HG03558 (cell line): ENCODE measurements at regions not wholly inside any gene's neighbourhood (a gene's known extent, or its start where the extent isn't known, plus 50 kb on each side); places are given as distances from the start of the nearest gene placed in this dataset.
"Not testable (repeated sequence)": the region's sequence is repeated elsewhere in the genome, so short reads cannot be mapped to it uniquely, and the experiment has no call there.

Source experiments
- ATAC-seq: cut with Tn5 transposase; IDR thresholded peaks from one replicate; pipeline ENCODE4 v1.9.1; 2021; ENCODE audit warnings: moderate number of reproducible peaks; ENCODE audit not compliant: unreplicated experiment; ENCODE audit errors: extremely low read depth

DNA sequence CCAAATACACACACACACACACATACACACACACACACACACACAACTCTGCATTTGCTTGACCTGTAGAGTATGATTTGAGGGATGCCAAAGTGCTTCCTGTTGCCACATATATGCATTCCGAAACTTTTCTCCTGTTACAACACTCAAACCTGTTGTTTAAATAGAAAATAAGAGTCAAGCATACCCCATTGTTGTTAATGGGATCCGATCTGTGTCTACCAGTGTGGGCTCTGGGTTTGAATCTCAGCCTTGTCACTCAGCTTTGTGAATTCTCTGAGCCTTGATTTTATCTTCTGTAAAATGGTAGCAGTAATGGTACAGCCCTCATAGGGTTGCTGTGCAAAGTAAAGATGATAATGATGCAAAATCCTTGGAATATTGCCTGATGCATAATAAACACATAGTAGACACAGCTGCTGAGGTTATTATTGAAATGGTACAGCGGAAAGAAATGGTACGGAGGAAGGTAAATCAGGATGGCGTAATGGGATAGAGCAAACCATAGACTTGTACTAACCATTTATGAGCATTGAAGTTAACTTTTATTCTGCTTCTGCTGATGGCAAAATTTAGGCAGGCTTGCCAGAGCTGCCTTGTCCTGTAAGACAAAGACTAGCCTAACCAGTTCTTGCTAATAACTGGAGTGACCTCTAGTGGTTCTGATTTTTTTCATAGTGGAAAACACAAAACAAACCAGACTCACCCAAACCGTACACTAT lies 113.5 kb upstream of the PHACTR1 start:
- no peak for ATAC-seq

DNA sequence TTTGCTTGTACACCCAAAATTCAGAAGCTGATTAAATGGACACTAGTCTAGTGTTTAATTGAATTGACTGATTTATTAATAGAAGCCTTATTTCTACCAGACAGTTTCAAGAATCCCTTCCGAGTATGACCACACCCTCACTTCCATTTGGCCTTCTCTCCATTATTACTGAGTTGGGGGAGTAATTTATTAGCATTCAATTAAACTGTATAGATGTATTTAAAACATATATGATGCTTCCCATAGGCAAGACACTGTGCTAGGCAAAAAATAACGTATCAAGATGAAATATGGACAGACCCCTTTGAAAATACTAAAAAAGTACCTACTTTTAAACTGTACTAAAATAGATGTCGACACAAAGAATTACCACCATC lies 112.9 kb upstream of the PHACTR1 start:
- no peak for ATAC-seq

DNA sequence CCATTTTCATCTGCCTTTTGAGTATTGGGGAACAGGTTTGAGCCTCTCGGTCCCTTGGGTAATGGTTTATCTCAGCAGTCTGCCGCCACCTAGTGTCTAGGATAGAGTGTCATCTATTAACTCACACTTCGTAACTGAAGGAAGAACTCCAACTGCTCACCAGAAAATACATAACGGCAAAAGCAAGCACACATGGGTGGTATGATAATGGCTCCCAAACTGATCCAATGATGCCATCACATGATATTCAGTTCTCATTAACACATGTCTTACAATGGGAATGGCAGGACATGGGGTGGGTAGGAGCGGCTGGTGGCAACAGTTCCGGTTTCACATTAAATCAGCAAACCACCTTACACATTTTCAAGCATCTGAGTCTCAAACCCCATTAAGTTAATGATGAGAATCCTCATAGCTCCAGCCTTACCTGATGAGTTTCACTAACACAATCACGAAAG lies 110.7 kb upstream of the PHACTR1 start:
- ATAC-seq, result no peak

DNA sequence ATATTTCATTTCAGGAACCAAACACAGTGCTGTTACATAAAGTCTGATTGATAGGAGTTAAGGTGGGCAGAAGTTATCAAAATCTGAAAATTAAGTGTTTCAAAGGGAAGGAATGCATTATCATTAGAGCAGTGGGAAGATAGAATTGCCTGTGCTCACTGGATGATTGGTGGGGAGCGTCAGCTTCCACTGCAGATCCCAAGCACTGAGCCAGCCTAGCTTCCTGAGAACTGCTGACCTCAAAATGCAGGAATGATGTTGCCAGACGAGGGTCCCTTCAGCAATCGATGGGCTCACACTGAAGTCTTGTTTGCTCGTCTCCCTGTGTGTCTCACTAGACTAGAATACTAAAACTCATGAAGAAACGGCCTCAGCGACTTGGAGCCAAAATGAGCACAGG lies 110.0 kb upstream of the PHACTR1 start:
- no peak for ATAC-seq

DNA sequence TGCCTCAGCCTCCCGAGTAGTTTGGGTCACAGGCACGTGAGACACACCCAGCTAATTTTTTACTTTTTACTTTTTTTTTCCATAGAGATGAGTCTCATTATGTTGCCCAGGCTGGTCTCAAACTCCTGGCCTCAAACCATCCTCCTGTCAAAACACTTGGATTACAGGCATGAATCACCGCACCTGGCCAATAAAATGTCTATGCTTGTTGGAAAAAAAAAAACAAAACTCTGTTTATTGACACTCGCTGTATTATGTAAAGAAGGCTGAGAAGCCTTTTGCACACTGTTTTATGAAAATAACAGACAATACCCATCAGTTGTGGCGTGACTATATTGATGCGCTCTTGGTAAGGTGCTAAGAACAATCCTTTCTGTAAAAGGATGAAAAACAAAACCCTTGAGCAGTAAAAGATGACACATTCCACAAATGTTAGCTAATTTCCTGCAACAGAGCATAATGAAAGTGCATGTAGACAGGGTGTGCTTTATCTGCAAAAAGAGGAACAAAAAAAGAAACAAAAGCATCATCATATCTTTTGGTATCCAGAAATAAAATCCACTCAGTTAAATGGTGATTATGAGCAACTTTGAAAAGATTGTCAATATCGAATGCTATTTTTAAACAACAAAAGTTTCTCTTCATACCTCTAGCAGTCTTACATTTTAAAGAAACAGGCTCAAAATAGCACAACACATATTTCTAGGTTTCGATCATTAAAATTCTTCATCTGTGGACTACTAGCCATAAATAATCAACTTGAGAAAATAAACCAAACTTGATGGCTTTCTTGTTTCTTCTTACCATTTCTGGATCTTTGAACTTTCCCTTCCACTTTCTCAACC lies 108.3 kb upstream of the PHACTR1 start:
- peak; percentile 59 for ATAC-seq

DNA sequence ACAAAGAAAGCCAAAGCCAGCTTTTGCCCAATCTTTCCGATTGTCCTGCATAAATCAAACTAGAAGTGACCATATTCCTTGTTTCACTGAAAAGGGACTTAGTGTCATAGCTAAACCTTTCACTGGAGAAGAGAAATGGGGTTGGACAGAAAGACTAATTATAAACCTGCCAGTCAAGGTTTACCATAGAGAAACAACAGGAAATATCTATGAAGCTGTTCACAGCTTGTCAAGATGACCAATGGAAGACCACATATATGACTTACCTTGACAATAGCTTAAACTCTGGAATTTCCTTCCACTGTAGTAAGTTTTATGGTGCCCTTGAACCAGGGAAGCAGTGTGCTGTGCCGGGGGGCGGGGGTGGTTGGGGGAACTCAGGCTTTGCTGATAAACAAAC lies 107.7 kb upstream of the PHACTR1 start:
- no peak for ATAC-seq

DNA sequence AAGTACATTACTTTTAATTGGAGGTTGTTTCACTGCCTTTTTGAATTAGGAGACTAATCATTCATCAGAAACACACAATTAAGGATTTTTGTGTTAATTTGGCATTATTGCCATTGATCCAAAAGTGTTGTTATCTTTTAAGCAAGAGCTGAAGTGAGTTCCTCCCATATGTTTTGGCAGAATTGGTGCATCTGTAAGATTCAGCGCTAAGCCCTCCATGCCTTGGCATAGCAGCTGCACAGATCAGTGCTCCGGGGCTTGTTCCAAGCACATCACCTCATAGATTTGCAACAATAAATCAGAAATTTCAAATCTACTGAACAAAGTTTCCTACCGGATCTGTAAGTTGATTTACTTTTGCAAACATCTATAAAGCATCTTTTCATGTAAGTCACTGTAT lies 106.8 kb upstream of the PHACTR1 start:
- ATAC-seq, result no peak

DNA sequence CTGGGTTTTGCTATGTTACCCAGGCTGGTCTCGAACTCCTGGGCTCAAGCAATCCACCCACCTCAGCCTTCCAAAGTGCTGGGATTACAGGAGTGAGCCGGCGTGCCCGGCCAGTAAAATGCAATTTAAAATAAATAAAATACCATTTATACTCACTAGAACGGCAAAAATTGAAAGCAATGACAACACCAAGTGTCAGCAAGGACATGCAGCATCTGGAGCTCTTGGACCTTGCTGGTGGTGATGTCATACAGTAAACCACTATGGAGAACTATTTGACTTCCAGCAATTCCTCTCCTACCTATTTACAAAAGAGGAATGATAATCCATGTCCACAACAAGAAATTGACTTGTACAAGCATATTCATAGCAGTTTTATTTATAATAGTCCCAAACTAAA lies 105.7 kb upstream of the PHACTR1 start:
- ATAC-seq, result no peak

DNA sequence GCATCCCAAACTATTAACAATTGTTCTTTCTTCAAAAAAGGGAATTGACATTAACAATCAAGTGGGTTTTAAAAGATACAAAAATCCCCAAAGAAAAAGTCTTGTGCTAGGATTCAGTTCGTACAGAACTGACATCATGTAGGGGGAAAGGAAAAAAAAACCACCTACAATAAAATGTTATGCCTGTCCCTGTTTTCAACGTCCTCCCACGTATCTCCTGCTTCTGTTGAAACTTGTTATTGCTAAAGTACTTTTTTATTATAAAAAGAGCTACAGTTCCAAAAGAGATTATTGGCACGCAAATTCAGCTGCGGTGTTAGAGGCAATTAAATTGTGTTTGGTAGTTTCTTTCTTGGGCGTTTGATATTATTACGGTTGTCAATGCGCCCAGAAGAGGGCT lies 102.8 kb upstream of the PHACTR1 start:
- no peak for ATAC-seq

DNA sequence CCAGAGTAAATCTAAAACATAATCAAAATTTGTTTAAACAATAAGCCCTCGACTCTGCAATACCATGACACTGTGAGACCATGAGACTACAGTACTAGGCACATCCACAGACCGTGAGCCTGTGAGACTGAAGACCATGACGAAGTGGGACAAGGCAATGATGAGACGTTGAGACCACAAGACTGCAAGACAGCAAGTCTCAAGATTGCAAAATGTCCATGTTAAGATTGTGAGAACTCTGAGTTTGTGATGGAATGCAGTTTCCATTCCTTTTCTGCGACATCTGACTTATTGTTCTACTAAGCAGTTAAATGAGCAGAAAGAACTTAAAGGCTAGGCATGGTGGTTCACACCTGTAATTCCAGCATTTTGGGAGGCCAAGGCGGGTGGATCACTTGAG lies 102.1 kb upstream of the PHACTR1 start:
- ATAC-seq, result no peak

DNA sequence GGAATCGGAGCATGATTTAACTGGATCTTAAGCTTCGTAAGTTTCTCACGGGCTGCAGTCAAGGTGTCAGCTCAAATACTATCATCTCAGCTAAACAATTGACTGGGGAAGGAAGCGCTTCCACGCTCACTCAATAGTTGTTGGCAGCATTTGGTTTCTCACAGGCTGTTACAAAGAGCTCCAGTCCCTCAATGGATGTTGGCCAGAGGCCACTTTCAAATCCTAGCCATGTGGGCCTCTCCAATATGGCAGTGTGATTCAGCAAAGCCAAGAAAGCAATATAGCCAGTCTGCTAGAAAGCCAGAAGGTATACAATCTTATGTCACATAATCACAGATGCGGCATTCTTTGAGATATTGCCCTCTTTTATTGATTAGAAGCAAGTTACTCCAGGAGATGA lies 98.3 kb upstream of the PHACTR1 start:
- no peak for ATAC-seq

DNA sequence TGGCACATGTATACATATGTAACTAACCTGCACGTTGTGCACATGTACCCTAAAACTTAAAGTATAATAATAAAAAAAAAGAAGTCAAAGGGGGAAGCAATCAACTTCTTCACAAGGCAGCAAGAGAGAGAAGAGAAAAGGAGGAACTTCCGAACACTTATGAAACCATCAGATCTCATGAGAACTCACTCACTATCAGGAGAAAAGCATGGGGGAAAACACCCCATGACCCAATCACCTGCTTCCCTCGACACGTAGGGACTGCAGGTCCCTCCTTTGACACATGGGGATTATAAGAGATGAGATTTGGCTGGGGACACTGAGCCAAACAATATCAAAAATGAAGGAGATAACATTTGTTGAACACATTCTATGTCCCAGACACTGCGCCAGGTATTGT lies 94.8 kb upstream of the PHACTR1 start:
- ATAC-seq, result no peak

DNA sequence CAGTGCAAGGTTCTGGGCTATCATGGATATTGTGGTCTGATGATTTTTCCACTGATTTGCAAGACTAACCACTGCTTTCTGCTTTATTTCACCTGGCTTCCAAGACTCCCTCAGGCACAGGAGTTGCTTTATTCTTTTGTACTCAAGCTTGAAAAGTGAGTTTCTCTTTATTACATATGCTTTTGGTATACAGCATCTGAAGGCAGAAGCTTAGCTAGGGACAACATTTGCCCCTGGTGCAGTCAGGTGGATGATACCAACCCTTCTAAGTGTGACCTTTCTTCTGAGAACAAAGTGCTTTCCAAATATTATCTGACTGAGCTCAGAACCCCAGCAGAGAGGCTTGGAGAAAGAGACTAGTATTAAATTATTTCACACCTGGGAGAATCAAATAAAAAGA lies 94.0 kb upstream of the PHACTR1 start:
- no peak for ATAC-seq

DNA sequence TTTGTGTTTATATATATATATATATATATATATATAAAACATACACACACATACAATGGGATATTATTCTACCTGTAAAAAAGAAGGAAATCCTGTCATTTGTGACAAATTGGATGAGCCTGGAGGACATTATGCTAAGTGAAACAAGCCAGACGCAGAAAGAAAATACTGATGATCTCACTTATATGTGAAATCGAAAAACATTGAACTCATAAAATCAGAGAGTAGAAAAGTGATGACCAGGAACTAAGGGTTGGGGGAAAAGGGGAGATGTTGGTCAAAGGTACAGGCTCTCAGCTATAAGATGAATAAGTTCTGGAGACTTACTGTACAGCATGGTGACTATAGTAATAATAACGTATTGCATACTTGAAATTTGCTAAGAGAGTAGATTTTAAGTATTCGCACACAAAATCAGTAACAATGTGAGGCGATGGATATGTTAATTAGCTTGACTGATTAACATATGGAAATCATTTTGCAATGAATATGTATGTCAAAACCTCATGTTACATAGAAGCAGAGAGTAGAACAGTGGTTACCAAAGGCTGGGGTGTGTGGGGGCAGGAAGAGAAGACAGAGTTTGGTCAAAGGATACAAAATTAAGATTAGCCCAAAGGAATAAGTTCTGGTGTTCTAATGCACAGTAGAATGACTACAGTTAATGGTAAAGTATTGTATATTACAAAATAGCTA lies 92.3 kb upstream of the PHACTR1 start:
- no peak for ATAC-seq

DNA sequence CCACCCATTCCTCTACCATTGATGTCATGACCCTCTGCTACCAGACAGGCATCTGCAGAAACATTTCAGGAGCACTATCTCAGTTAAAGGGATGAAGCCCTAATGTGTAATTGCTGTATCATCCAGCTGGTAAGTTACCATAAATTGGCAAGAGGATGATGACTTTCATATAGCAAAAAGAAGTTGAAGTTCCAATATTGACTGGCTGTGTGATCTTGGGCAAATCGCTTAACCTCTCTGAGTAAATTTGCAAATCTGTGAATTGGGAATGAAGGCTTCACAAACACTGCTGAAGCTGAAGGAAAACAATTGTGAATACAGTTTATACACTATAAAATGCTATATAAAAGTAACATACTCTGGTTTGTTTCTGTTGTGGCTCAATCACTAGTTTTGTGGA lies 89.5 kb upstream of the PHACTR1 start:
- no peak for ATAC-seq

DNA sequence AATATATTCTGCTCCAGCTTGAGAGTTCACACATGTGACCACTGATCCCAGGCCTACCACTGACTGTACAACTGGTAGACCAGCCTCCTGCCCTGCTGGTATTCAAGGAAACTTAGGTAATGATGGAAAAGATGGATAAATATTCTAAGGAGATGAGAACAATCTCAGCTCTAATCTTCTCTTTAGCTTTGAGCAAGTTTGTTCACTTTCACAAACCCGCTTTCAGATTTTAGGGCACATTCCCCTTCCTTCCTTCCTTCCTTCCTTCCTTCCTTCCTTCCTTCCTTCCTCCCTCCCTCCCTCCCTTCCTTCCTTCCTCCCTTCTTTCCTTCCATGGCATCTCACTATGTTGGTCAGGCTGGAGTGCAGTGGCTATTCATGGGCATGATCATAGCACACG lies 88.2 kb upstream of the PHACTR1 start:
- no peak for ATAC-seq

DNA sequence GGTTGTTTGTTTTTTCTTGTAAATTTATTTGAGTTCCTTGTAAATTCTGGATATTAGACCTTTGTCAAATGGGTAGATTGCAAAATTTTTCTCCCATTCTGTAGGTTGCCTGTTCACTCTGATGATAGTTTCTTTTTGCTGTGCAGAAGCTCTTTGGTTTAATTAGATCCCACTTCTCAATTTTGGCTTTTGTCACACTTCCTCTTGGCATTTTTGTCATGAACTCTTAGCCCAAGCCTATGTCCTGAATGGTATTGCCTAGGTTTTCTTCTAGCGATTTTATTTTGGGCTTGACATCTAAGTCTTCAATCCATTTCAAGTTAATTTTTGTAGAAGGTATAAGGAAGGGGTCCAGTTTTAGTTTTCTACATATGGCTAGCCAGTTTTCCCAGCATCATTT lies 82.8 kb upstream of the PHACTR1 start:
- ATAC-seq, result not testable (repeated sequence)

DNA sequence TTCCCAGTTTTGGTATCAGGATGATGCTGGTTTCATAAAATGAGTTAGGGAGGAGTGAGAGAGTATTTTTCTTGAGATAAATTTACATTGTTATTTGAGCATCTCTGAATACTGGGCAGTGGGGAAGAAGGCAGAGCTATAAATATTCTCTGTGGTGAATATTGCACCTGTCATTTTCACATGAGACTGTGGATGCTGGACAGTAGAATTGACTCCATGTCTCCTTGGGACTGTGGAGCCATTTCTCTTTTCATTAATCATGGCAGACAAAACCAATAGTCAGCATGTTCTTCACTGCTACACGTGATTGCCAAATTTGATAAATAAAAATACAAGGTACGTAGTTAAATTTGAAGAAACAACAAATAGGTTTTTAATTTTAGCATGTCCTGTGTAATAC lies 81.2 kb upstream of the PHACTR1 start:
- no peak for ATAC-seq

DNA sequence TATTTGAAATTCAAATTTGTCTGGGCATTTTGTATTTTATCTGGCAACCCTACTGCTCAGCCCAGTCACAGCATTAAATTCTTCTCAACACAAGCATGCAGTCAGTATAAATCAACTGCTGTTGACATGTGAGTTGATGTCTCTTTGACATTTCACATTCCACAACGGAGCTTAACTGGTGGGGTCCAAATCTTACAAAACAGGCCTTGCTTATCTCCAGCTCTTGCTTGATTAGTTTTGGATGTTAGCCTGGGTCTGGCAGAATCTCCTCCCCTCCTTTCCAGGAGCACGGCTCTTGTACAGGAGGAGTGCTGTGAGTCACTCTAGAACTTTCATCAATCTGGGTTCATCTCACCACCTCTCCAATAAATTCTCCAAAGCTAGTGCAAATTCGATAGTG lies 80.8 kb upstream of the PHACTR1 start:
- ATAC-seq, result no peak

DNA sequence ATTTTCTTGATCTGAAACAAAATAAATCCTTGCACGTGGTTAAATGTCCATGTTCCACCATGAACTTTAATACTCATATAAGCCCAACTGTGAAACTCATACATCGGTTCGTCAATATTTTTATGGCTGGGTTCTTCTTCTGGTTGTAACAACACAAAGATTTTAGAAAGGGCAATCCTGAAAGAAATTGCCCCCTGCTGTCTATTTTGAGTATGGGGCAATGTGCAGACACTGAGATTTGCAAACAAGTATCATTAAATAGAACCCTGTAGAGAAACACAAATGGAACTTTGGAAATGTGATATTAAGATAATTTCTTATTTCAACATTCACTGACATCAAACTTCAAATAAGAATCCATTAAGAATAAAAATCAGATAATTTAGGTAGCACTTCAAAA lies 80.2 kb upstream of the PHACTR1 start:
- ATAC-seq, result no peak

DNA sequence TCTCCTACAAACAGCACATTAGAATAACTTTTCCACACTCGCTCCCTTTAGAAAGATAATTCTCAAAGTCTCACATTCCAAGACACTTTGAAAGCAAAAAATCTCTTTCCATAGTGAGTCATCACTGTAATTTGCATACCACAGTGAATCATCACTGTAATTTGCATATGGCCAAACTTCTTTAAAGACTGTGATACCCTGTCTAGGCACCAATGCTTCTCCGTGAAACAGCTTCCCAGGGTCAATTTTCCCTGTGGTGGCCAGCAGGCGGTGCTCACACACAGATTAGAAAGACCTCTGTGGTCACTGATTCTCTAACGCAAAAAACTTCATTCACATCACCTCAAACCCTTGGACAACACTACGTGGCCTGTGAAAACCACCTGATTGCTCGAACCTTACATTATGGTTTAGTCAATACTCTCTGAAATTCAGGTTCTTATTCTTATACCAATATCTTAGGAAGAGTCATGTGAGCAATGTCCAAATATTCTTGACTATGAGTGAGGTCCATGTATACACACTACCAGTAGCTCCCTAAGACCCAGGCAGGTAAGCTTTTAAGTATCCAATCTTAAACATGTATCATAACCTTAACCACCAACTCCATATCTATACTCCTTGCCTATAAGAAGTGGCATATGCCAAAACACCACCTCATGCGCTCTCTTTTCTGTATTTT lies 78.5 kb upstream of the PHACTR1 start:
- ATAC-seq, result no peak
